CD14-positive monocyte (primary cell): ENCODE measurements at regions not wholly inside any gene's neighbourhood (a gene's known extent, or its start where the extent isn't known, plus 50 kb on each side); places are given as distances from the start of the nearest gene placed in this dataset.

Source experiments
- DNase-seq, 3 donors: peaks; one replicate each; pipeline ENCODE4 v3.0.0-alpha.2; 2011 to 2022
- H2AFZ ChIP-seq: 2 replicates; pipeline ENCODE4 v1.6.0; 2012; ENCODE audit warnings: mild to moderate bottlenecking, low read depth, low read length, inconsistent platforms; ENCODE audit not compliant: insufficient read depth, poor library complexity, severe bottlenecking
- H3K27ac ChIP-seq, 2 donors: 1 replicate in 1 of 2; 2 replicates in 1 of 2; pipeline ENCODE4 v1.5.1; 2012 to 2013; ENCODE audit warnings: low read length in 2 of 2, control low read depth in 1 of 2, inconsistent platforms in 1 of 2, low read depth in 1 of 2, mild to moderate bottlenecking in 1 of 2
- H3K27me3 ChIP-seq, 2 donors: one replicate each; pipeline versions ENCODE4 v1.6.0 to v1.6.1; 2011 to 2013; ENCODE audit warnings: low read length in 2 of 2; ENCODE audit not compliant: control insufficient read depth in 2 of 2, insufficient read depth in 2 of 2
- H3K36me3 ChIP-seq, 2 donors: replicated peaks in 1 of 2; 1 replicate in 1 of 2; 2 replicates in 1 of 2; pipeline versions ENCODE4 v1.5.1 to v1.6.1; 2012 to 2013; ENCODE audit warnings: low read length in 2 of 2, control low read depth in 1 of 2, inconsistent platforms in 1 of 2, mild to moderate bottlenecking in 1 of 2; ENCODE audit not compliant: insufficient read depth in 2 of 2, control insufficient read depth in 1 of 2
- H3K4me1 ChIP-seq, 2 donors: 1 replicate in 1 of 2; 2 replicates in 1 of 2; pipeline versions ENCODE4 v1.5.1 to v1.6.1; 2012 to 2013; ENCODE audit warnings: low read length in 2 of 2, control low read depth in 1 of 2, inconsistent platforms in 1 of 2, mild to moderate bottlenecking in 1 of 2, moderate library complexity in 1 of 2; ENCODE audit not compliant: insufficient read depth in 2 of 2, control insufficient read depth in 1 of 2
- H3K4me2 ChIP-seq: replicated peaks from 2 replicates; pipeline ENCODE3; 2012; ENCODE audit warnings: low read length, moderate library complexity, mild to moderate bottlenecking; ENCODE audit not compliant: poor library complexity, severe bottlenecking; ENCODE audit errors: extremely low read depth
- H3K4me3 ChIP-seq, 3 experiments: fragments of 200-600 bp in 1 of 3; sonication (generic) in 1 of 3; replicated peaks in 1 of 3; 1 replicate in 2 of 3; 2 replicates in 1 of 3; pipeline ENCODE4 v1.5.1; 2011 to 2013; ENCODE audit warnings: low read length in 3 of 3, mild to moderate bottlenecking in 3 of 3, control low read depth in 2 of 3, low read depth in 2 of 3, inconsistent platforms in 1 of 3, moderate library complexity in 1 of 3
- H3K79me2 ChIP-seq: 2 replicates; pipeline ENCODE4 v1.6.0; 2012; ENCODE audit warnings: mild to moderate bottlenecking, control low read depth, inconsistent platforms, low read length, moderate library complexity; ENCODE audit not compliant: insufficient read depth
- H3K9ac ChIP-seq: 2 replicates; pipeline ENCODE4 v1.6.0; 2017; ENCODE audit warnings: low read length, mild to moderate bottlenecking; ENCODE audit not compliant: insufficient read depth, poor library complexity, severe bottlenecking
- H3K9me3 ChIP-seq, 2 donors: replicated peaks in 1 of 2; 1 replicate in 1 of 2; 2 replicates in 1 of 2; pipeline versions ENCODE4 v1.5.1 to v1.6.1; 2012 to 2013; ENCODE audit warnings: low read length in 2 of 2, control low read depth in 1 of 2; ENCODE audit not compliant: control insufficient read depth in 1 of 2, insufficient read depth in 1 of 2
- H4K20me1 ChIP-seq: 2 replicates; pipeline ENCODE4 v1.6.0; 2012; ENCODE audit warnings: mild to moderate bottlenecking, low read length, control low read depth, moderate library complexity; ENCODE audit not compliant: insufficient read depth
- H3K27ac Mint-ChIP-seq, 7 donors: one replicate each; pipeline ENCODE4 v1.8.0; 2020; ENCODE audit warnings: mild to moderate bottlenecking in 7 of 7, mixed read lengths in 7 of 7, moderate library complexity in 6 of 7, inconsistent platforms in 2 of 7
- H3K27me3 Mint-ChIP-seq, 3 donors: one replicate each; pipeline ENCODE4 v1.8.0; 2021 to 2022; ENCODE audit warnings: low read depth in 3 of 3, mild to moderate bottlenecking in 3 of 3, mixed read lengths in 3 of 3, moderate library complexity in 3 of 3, inconsistent platforms in 1 of 3
- H3K36me3 Mint-ChIP-seq, 2 donors: one replicate each; pipeline ENCODE4 v1.8.0; 2020; ENCODE audit warnings: mixed read lengths in 2 of 2, inconsistent platforms in 1 of 2, mild to moderate bottlenecking in 1 of 2
- H3K4me1 Mint-ChIP-seq: one replicate; pipeline ENCODE4 v1.8.0; 2020; ENCODE audit warnings: mild to moderate bottlenecking, mixed read lengths
- H3K4me3 Mint-ChIP-seq, 2 donors: one replicate each; pipeline ENCODE4 v1.8.0; 2020; ENCODE audit warnings: mild to moderate bottlenecking in 2 of 2, mixed read lengths in 2 of 2, moderate library complexity in 1 of 2
- H3K9me3 Mint-ChIP-seq, 7 donors: one replicate each; pipeline ENCODE4 v1.8.0; 2020 to 2022; ENCODE audit warnings: mixed read lengths in 7 of 7, mild to moderate bottlenecking in 6 of 7, moderate library complexity in 6 of 7, inconsistent platforms in 2 of 7
- CTCF ChIP-seq: fragments of 200-600 bp; IDR thresholded peaks from one replicate; pipeline ENCODE4 v1.8.0; 2022; ENCODE audit warnings: antibody characterized with exemption, mild to moderate bottlenecking
- WGBS: methylation state at CpG from one replicate; pipeline ENCODE4 v1.1.5; 2013; ENCODE audit warnings: missing lambda C conversion rate; ENCODE audit not compliant: insufficient coverage; 5-methylcytosine and 5-hydroxymethylcytosine counted together
- intact Hi-C, 2 donors: fragments of 100-400 bp; cut with micrococcal nuclease; formaldehyde crosslinking; loops; one replicate each; pipeline versions ENCODE4 v1.15.0 to v1.15.1; 2023

GRCh38 chr3:26099692-26100091 is 309.8 kb downstream of the OXSM start:
- intact Hi-C loops = no loop called here

DNA sequence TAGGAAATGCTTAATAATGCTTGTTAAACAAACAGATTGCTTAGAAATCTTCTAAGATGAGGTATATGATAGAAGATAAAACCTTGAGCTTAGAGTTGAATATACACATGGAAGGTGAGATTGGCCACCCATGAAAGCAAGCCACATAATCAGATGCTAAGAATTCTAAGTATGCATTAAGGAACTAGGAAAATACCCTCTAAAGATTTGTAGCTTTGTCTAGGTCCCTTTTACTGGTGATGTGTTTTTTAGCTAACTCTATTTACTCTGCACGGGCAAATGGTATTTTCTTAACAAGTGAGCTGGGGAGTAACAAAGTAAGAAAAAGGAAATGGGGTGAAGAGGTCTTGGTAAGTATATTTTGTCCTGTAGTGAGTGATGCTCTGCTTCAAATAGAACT is 310.3 kb downstream of the OXSM start:
- no peak overlapping the region for H3K4me2 ChIP-seq
- no peak for TF ChIP-seq CTCF
- intact Hi-C loops = no loop called here

More at GRCh38 chr3:26099692-26100091, 309.8 kb downstream of the OXSM start:
- DNase-seq = no peak
- H2AFZ ChIP-seq = no peak overlapping the region
- H3K4me3 ChIP-seq = no peak overlapping the region
- no peak overlapping the region for H3K4me2 ChIP-seq
- no peak overlapping the region for H3K9ac ChIP-seq
- peaks cover 21 to 37% of the 10 kb centered on the region in 2 donors for H3K9me3 ChIP-seq
- TF ChIP-seq CTCF = no peak
- no peak overlapping the region for H3K4me3 Mint-ChIP-seq
- no peak overlapping the region for H3K27ac Mint-ChIP-seq
- peaks cover 14 to 36% (median 17%) of the 10 kb centered on the region in 7 donors for H3K9me3 Mint-ChIP-seq
- no peaks in the 10 kb centered on the region for H4K20me1 ChIP-seq
- no peak overlapping the region for H3K27ac ChIP-seq
- H3K4me1 ChIP-seq = no peaks in the 10 kb centered on the region
- no peaks in the 10 kb centered on the region for H3K36me3 Mint-ChIP-seq
- H3K27me3 Mint-ChIP-seq = no peaks in the 10 kb centered on the region
- no peaks in the 10 kb centered on the region for H3K36me3 ChIP-seq
- H3K27me3 ChIP-seq = no peaks in the 10 kb centered on the region
- no peaks in the 10 kb centered on the region for H3K4me1 Mint-ChIP-seq
- no peaks in the 10 kb centered on the region for H3K79me2 ChIP-seq

More for the DNA sequence above, 310.3 kb downstream of the OXSM start:
- Histone ChIP-seq H3K27me3 (no peaks in the 10 kb centered on the region), H3K79me2 (no peaks in the 10 kb centered on the region), H4K20me1 (no peaks in the 10 kb centered on the region), H3K4me3 (no peak overlapping the region), H3K27ac (no peak overlapping the region), H3K36me3 (no peaks in the 10 kb centered on the region), H3K9ac (no peak overlapping the region), H3K9me3 (peaks cover 21 to 37% of the 10 kb centered on the region in 2 donors), H2AFZ (no peak overlapping the region), H3K4me1 (no peaks in the 10 kb centered on the region)
- no peak for DNase-seq
- no peaks in the 10 kb centered on the region for H3K27me3 Mint-ChIP-seq
- no peaks in the 10 kb centered on the region for H3K4me1 Mint-ChIP-seq
- H3K36me3 Mint-ChIP-seq = no peaks in the 10 kb centered on the region
- WGBS = no CpG with 5 or more reads among the region's 1 CpG
- H3K27ac Mint-ChIP-seq = no peak overlapping the region
- H3K9me3 Mint-ChIP-seq = peaks cover 14 to 32% (median 17%) of the 10 kb centered on the region in 7 donors
- no peak overlapping the region for H3K4me3 Mint-ChIP-seq
